Suprapubic skin (tissue), 4 donors: ENCODE measurements at regions not wholly inside any gene's neighbourhood (a gene's known extent, or its start where the extent isn't known, plus 50 kb on each side); places are given as distances from the start of the nearest gene placed in this dataset.

ENCODE experiments used
- DNase-seq, 2 donors: peaks; one replicate each; pipeline ENCODE4 v3.0.0-alpha.2; 2019; ENCODE audit warnings: low spot score in 2 of 2
- H3K27ac ChIP-seq: fragments of 200-600 bp; sonication (generic); one replicate; pipeline ENCODE4 v1.5.1; 2019
- H3K27me3 ChIP-seq: fragments of 200-600 bp; sonication (generic); one replicate; pipeline ENCODE4 v1.5.1; 2019
- H3K36me3 ChIP-seq: fragments of 200-600 bp; sonication (generic); one replicate; pipeline ENCODE4 v1.5.1; 2019
- H3K4me1 ChIP-seq: fragments of 200-600 bp; sonication (generic); one replicate; pipeline ENCODE4 v1.5.1; 2019
- H3K4me3 ChIP-seq: fragments of 200-600 bp; sonication (generic); one replicate; pipeline ENCODE4 v1.5.1; 2019; ENCODE audit warnings: mild to moderate bottlenecking
- H3K9me3 ChIP-seq: fragments of 200-600 bp; sonication (generic); one replicate; pipeline ENCODE4 v1.5.1; 2019
- CTCF ChIP-seq, 2 donors: fragments of 200-600 bp in 1 of 2; fragments of 450-650 bp in 1 of 2; sonication (generic) in 1 of 2; IDR thresholded peaks; one replicate each; pipeline ENCODE4 v1.5.1; 2016 to 2019; ENCODE audit warnings: antibody characterized with exemption in 2 of 2, mild to moderate bottlenecking in 1 of 2, moderate library complexity in 1 of 2
- EP300 ChIP-seq: sonication (generic); formaldehyde crosslinking; IDR thresholded peaks from one replicate; pipeline ENCODE4 v1.6.1; 2017; ENCODE audit warnings: antibody characterized with exemption
- POLR2A ChIP-seq, 2 donors: fragments of 450-650 bp; IDR thresholded peaks; one replicate each; pipeline ENCODE4 v1.6.1; 2017; ENCODE audit warnings: antibody characterized with exemption in 2 of 2, mild to moderate bottlenecking in 2 of 2, moderate library complexity in 2 of 2
- POLR2AphosphoS5 ChIP-seq, 3 donors: sonication (generic); formaldehyde crosslinking; IDR thresholded peaks; one replicate each; pipeline ENCODE4 v1.6.1; 2017; ENCODE audit warnings: antibody characterized with exemption in 3 of 3
- WGBS: methylation state at CpG from one replicate; pipeline ENCODE4 v1.1.5; 2018; 5-methylcytosine and 5-hydroxymethylcytosine counted together

GRCh38 chr1:163537809-163538208 lies 216.1 kb downstream of the NUF2 start:
- TF ChIP-seq EP300: no peak
- no peak for TF ChIP-seq POLR2AphosphoS5 (IDR thresholded peaks at IDR 0.05)
- TF ChIP-seq POLR2A (IDR thresholded peaks at IDR 0.05): no peak
- no peak for TF ChIP-seq CTCF (IDR thresholded peaks at IDR 0.05)
- Histone ChIP-seq H3K27ac (no peak overlapping the region), H3K36me3 (no peaks in the 10 kb centered on the region), H3K9me3 (no peaks in the 10 kb centered on the region), H3K27me3 (no peaks in the 10 kb centered on the region), H3K4me3 (no peak overlapping the region), H3K4me1 (no peaks in the 10 kb centered on the region)
- WGBS: 82% methylated on average over 1 of the region's 1 CpG
- DNase-seq: no peak

DNA sequence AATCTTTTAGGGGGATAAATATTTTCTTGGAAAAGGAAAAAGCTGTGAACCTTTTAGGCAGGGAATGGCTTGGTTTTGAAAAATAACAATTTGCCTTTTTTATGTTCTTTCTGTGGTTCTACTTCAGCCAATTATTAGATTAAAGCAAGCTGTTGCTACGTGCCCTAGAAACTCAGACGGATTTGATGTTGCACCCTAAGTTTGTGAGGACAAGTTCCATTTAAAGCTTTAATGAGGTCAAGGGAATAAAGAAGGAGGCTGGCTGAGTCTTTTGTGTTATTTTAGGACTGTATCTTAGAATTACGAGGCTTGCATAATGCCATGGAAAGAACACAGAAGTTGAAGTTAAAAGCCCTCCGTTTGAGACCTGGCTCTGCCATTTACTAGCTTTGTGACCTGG lies 216.9 kb downstream of the NUF2 start:
- TF ChIP-seq POLR2AphosphoS5 (IDR thresholded peaks at IDR 0.05) (no peak), CTCF (IDR thresholded peaks at IDR 0.05) (no peak), POLR2A (IDR thresholded peaks at IDR 0.05) (no peak), EP300 (no peak)
- no peaks in the 10 kb centered on the region for H3K27me3 ChIP-seq
- no peak overlapping the region for H3K27ac ChIP-seq
- no peaks in the 10 kb centered on the region for H3K4me1 ChIP-seq
- H3K9me3 ChIP-seq: no peaks in the 10 kb centered on the region
- H3K4me3 ChIP-seq: no peak overlapping the region
- DNase-seq: no peak
- no peaks in the 10 kb centered on the region for H3K36me3 ChIP-seq
- 34% methylated on average over 4 of the region's 4 CpGs for WGBS

DNA sequence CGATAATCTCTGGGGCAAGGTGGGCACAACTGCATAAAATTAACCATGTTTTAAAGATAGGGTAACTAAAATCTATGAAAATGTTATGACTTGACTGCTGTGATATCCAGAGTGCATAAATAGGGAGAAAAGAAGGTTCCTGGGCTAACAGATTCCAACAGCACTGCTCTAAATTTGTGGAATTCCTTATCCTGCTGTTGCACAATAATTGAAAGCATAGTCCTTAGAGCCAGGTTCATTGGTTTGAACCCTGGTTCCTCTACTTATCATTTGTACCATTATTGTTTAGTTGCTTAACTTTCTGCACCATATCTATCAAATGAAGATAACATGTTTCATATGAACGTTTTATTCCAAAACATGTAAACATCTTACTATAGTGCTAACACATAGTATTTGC lies 219.0 kb downstream of the NUF2 start:
- Histone ChIP-seq H3K27ac (no peak overlapping the region), H3K36me3 (no peaks in the 10 kb centered on the region), H3K9me3 (no peaks in the 10 kb centered on the region), H3K27me3 (no peaks in the 10 kb centered on the region), H3K4me3 (no peak overlapping the region), H3K4me1 (no peaks in the 10 kb centered on the region)
- TF ChIP-seq POLR2A (IDR thresholded peaks at IDR 0.05): no peak
- TF ChIP-seq POLR2AphosphoS5 (IDR thresholded peaks at IDR 0.05): no peak
- TF ChIP-seq EP300: no peak
- 84% methylated on average over 2 of the region's 2 CpGs for WGBS
- no peak for DNase-seq

DNA sequence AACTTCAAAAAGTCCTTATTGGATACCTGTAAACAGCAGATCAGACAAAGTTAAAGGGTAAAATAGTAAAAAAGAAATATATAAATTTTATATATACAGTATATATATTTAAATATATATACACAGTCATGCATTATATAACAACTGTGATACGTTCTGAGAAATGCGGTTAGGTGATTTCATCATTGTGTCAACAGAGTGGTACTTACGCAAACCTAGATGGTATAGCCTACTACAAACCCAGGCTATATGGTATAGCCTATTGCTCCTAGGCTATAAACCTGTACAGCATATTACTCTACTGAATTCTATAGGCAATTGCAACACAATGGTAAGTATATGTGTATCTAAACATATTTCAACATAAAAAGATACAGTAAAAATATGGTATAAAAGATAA lies 222.7 kb downstream of the NUF2 start:
- no peak overlapping the region for H3K4me3 ChIP-seq
- no peaks in the 10 kb centered on the region for H3K27me3 ChIP-seq

GRCh38 chr1:163558162-163558561 lies 236.4 kb downstream of the NUF2 start:
- Histone ChIP-seq H3K36me3 (no peaks in the 10 kb centered on the region), H3K4me3 (no peak overlapping the region), H3K4me1 (no peaks in the 10 kb centered on the region), H3K27ac (no peak overlapping the region), H3K9me3 (no peaks in the 10 kb centered on the region), H3K27me3 (no peaks in the 10 kb centered on the region)
- 64% methylated on average over 3 of the region's 3 CpGs for WGBS
- no peak for DNase-seq
- no peak for TF ChIP-seq POLR2AphosphoS5 (IDR thresholded peaks at IDR 0.05)
- no peak for TF ChIP-seq POLR2A (IDR thresholded peaks at IDR 0.05)
- no peak for TF ChIP-seq CTCF (IDR thresholded peaks at IDR 0.05)

More for the DNA sequence above, 222.7 kb downstream of the NUF2 start:
- Histone ChIP-seq H3K27ac (no peak overlapping the region), H3K36me3 (no peaks in the 10 kb centered on the region), H3K9me3 (no peaks in the 10 kb centered on the region), H3K4me1 (no peaks in the 10 kb centered on the region)
- WGBS: 93% methylated on average over 3 of the region's 3 CpGs
- no peak for DNase-seq
- TF ChIP-seq CTCF (IDR thresholded peaks at IDR 0.05): no peak
- TF ChIP-seq POLR2AphosphoS5 (IDR thresholded peaks at IDR 0.05): no peak
- no peak for TF ChIP-seq POLR2A (IDR thresholded peaks at IDR 0.05)
- TF ChIP-seq EP300: no peak

- no peak for DNase-seq
- TF ChIP-seq EP300: no peak
- no peak for TF ChIP-seq POLR2A (IDR thresholded peaks at IDR 0.05)
- TF ChIP-seq CTCF (IDR thresholded peaks at IDR 0.05): no peak
- no peak for TF ChIP-seq POLR2AphosphoS5 (IDR thresholded peaks at IDR 0.05)
- no peaks in the 10 kb centered on the region for H3K9me3 ChIP-seq
- H3K36me3 ChIP-seq: no peaks in the 10 kb centered on the region
- no peaks in the 10 kb centered on the region for H3K4me1 ChIP-seq
- H3K27ac ChIP-seq: no peak overlapping the region
- WGBS: 43% methylated on average over 3 of the region's 3 CpGs
- H3K27me3 ChIP-seq: no peaks in the 10 kb centered on the region
- H3K4me3 ChIP-seq: no peak overlapping the region
Observed at GRCh38 chr1:163561580-163562295, 240.0 kb downstream of the NUF2 start.
